GM18868 (cell line): ENCODE measurements at regions not wholly inside any gene's neighbourhood (a gene's known extent, or its start where the extent isn't known, plus 50 kb on each side); places are given as distances from the start of the nearest gene placed in this dataset.
A peak's percentile ranks its signal among the peaks of the same experiment; 100 is the strongest.

Experiments
- ATAC-seq: cut with Tn5 transposase; IDR thresholded peaks from one replicate; pipeline ENCODE4 v1.9.1; 2021; ENCODE audit warnings: mild to moderate bottlenecking, moderate library complexity; ENCODE audit not compliant: unreplicated experiment

- ATAC-seq = no peak
Measured at GRCh38 chr9:26742828-26743476, 149.7 kb downstream of the CAAP1 start.

- ATAC-seq = peak; percentile 98
Measured at GRCh38 chr9:26735160-26735559, 157.4 kb downstream of the CAAP1 start.

- ATAC-seq = no peak
Measured at GRCh38 chr9:26729187-26729586, 163.4 kb downstream of the CAAP1 start.

GRCh38 chr9:26727471-26727870, 165.1 kb downstream of the CAAP1 start:
- ATAC-seq = peak; percentile 85

- no peak for ATAC-seq
Measured at GRCh38 chr9:26725573-26725972, 167.0 kb downstream of the CAAP1 start.

- peak; percentile 82 for ATAC-seq
Measured at GRCh38 chr9:26723486-26723885, 169.1 kb downstream of the CAAP1 start.

- no peak for ATAC-seq
Measured at GRCh38 chr9:26722755-26723154, 169.8 kb downstream of the CAAP1 start.

- no peak for ATAC-seq
Measured at GRCh38 chr9:26710008-26710407, 182.6 kb downstream of the CAAP1 start.

GRCh38 chr9:26706223-26706622, 186.4 kb downstream of the CAAP1 start:
- ATAC-seq = no peak

- ATAC-seq = no peak
Measured at GRCh38 chr9:26695298-26695622, 197.3 kb downstream of the CAAP1 start.

- ATAC-seq = no peak
Measured at GRCh38 chr9:26694381-26695297, 198.0 kb downstream of the CAAP1 start.

- no peak for ATAC-seq
Measured at GRCh38 chr9:26689041-26689440, 203.6 kb downstream of the CAAP1 start.

- no peak for ATAC-seq
Measured at GRCh38 chr9:26687421-26687820, 205.2 kb downstream of the CAAP1 start.

GRCh38 chr9:26685818-26686217, 206.8 kb downstream of the CAAP1 start:
- ATAC-seq = no peak

- ATAC-seq = no peak
Measured at GRCh38 chr9:26684029-26684428, 208.6 kb downstream of the CAAP1 start.

- no peak for ATAC-seq
Measured at GRCh38 chr9:26682796-26683496, 209.7 kb downstream of the CAAP1 start.

- no peak for ATAC-seq
Measured at GRCh38 chr9:26682041-26682440, 210.6 kb downstream of the CAAP1 start.

GRCh38 chr9:26677965-26678706, 214.5 kb downstream of the CAAP1 start:
- ATAC-seq = no peak

- ATAC-seq = no peak
Measured at GRCh38 chr9:26675035-26675434, 217.6 kb downstream of the CAAP1 start.

GRCh38 chr9:26673261-26673660, 219.3 kb downstream of the CAAP1 start:
- no peak for ATAC-seq
